ENCODE measurements at regions not wholly inside any gene's neighbourhood (a gene's known extent, or its start where the extent isn't known, plus 50 kb on each side); places are given as distances from the start of the nearest gene placed in this dataset.

DNA sequence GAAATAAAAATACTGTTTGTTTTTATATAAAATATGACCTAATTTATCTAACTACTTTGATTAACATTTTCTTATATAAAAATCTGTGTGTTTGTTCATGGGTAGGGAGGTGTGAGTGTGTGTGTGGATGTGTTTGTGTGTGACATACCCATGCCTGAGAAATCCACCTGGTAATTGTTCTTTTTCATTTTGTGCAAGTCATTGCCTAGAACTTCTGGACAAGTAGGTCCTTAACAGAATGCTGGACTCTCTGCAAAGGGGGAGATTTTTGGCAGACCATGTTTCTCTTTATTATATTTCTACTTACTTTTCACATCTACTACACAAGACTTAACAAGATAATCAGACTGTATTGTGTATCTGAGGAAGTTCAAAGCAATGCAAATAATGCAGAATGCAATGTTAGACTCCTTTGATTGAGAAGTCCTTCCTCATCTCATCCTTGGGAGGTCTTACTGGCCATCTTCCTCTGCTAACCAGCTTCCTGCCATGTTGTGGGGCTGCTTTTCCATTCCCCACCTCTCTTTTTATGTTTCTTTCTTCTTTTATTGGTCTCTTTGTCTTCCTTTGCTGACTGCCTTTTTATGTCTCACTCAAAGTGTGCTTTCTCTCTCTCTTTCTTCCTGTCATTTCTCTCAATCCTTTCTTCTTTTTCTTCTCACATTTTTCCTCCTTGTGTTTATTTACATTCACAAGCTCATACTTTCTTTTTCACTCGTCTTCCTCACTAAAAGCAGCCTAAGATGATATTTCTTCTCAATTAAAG, 1017.0 kb upstream of the CNTN5 start:
- no peak for DNase-seq
- Histone ChIP-seq H3K36me3 (no peaks in the 10 kb centered on the region), H3K4me1 (no peaks in the 10 kb centered on the region), H3K4me3 (no peak overlapping the region), H3K9me3 (no peaks in the 10 kb centered on the region), H3K27ac (no peak overlapping the region), H3K27me3 (no peaks in the 10 kb centered on the region)
- WGBS, 2 donors = 14 to 19% methylated on average over 1 of the region's 1 CpG
- intact Hi-C loops (cut with DNase I) = no loop called here
- TF ChIP-seq POLR2A (IDR thresholded peaks at IDR 0.05) = no peak
- TF ChIP-seq, protein P1, sequence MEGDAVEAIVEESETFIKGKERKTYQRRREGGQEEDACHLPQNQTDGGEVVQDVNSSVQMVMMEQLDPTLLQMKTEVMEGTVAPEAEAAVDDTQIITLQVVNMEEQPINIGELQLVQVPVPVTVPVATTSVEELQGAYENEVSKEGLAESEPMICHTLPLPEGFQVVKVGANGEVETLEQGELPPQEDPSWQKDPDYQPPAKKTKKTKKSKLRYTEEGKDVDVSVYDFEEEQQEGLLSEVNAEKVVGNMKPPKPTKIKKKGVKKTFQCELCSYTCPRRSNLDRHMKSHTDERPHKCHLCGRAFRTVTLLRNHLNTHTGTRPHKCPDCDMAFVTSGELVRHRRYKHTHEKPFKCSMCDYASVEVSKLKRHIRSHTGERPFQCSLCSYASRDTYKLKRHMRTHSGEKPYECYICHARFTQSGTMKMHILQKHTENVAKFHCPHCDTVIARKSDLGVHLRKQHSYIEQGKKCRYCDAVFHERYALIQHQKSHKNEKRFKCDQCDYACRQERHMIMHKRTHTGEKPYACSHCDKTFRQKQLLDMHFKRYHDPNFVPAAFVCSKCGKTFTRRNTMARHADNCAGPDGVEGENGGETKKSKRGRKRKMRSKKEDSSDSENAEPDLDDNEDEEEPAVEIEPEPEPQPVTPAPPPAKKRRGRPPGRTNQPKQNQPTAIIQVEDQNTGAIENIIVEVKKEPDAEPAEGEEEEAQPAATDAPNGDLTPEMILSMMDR (IDR thresholded peaks at IDR 0.05) = no peak

DNA sequence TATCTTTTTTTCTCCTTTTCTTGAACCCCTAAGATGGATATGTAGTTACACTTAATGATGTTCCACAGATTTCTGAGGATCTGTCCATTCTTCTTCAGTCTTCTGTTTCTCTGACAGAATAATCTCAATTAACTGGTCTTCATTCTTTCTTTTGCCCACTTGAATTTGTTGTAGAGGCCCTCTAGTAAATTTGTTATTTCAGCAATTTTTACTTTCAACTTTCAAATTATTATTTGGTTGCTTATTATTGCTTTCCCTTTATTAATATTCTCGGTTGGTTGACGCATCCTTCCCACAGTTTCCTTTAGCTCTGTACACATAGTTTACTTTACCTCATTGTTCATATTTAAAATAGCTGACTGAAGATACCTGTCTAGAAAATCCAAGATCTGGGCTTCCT, 1013.7 kb upstream of the CNTN5 start:
- H3K9me3 ChIP-seq = no peaks in the 10 kb centered on the region
- intact Hi-C loops (cut with DNase I) = no loop called here
- H3K27me3 ChIP-seq = no peaks in the 10 kb centered on the region
- no peaks in the 10 kb centered on the region for H3K36me3 ChIP-seq
- no peak for DNase-seq
- no peak for TF ChIP-seq POLR2A (IDR thresholded peaks at IDR 0.05)
- TF ChIP-seq, protein P1 (IDR thresholded peaks at IDR 0.05) = no peak
- no peak overlapping the region for H3K27ac ChIP-seq
- no peak overlapping the region for H3K4me3 ChIP-seq
- 60 to 81% methylated on average over 2 of the region's 2 CpGs for WGBS, 2 donors
- H3K4me1 ChIP-seq = no peaks in the 10 kb centered on the region

DNA sequence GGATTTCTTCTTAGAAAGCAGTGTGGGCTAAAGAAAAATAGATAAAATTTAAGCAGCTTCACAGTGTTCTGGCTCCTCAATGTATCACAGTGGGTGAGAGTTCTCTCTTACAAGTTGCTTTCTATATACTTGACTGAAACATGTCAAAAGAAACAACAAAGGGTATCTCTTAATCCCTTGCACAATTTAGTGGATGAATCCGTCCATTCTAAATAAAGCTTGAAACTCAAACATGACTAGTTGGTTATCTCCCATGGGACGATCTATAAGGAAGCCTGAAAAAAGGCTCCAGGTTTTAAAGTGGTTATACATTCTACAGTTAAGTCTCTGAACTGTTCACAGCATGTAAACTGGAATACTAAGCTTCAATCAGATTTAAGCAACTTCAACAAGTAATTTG, 993.1 kb upstream of the CNTN5 start:
- Histone ChIP-seq H3K9me3 (no peaks in the 10 kb centered on the region), H3K36me3 (no peaks in the 10 kb centered on the region), H3K27ac (no peak overlapping the region), H3K4me3 (no peak overlapping the region), H3K4me1 (no peaks in the 10 kb centered on the region), H3K27me3 (no peaks in the 10 kb centered on the region)
- DNase-seq = no peak
- intact Hi-C loops (cut with DNase I) = no loop called here
- WGBS, 2 donors = 63 to 64% methylated on average over 2 of the region's 2 CpGs
- TF ChIP-seq POLR2A (IDR thresholded peaks at IDR 0.05) = no peak
- TF ChIP-seq, protein P1 (IDR thresholded peaks at IDR 0.05) = no peak

DNA sequence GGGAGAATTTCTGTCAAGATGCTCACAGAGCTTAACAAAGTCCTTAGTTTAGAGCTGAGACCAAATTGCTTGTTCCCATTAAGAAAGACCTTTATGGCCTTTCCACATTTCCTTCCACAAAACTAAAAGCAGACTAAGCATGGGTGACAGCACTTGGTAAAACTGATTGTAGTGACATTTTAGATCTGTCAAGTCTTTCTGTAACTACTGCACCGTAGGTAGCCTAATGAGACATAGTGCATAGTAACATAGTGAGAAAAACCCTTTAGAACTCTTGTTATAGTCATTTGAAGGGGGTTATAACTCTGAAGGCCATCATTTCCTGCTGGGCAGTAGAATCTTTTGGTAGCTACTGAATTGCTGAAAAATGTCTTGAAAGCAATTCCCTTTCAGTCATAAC, 990.9 kb upstream of the CNTN5 start:
- Histone ChIP-seq H3K27me3 (no peaks in the 10 kb centered on the region), H3K4me3 (no peak overlapping the region), H3K36me3 (no peaks in the 10 kb centered on the region), H3K27ac (no peak overlapping the region), H3K9me3 (no peaks in the 10 kb centered on the region), H3K4me1 (no peaks in the 10 kb centered on the region)
- TF ChIP-seq POLR2A (IDR thresholded peaks at IDR 0.05) = no peak
- TF ChIP-seq, protein P1 (IDR thresholded peaks at IDR 0.05) = no peak
- DNase-seq = no peak
- intact Hi-C loops (cut with DNase I) = no loop called here
- WGBS, 2 donors = 64 to 71% methylated on average over 1 of the region's 1 CpG

DNA sequence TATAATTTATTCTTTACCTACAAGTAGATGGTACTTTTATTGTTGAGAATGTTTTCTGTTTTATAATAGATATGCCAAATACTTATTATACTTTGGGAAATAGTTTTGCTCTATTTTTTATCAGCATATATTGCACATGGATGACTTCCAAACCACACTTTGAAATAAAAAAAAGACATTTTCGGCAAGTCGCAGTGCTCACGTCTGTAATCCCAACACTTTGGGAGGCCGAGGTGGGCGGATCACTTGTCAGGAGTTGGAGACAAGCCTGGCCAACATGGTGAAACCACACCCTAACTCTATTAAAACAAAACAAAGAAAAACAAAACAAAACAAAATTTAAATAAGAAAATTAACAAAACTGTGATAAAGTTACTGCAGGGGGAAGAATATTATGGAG, 983.9 kb upstream of the CNTN5 start:
- H3K27ac ChIP-seq = no peak overlapping the region
- H3K27me3 ChIP-seq = no peaks in the 10 kb centered on the region
- no peak for TF ChIP-seq POLR2A (IDR thresholded peaks at IDR 0.05)
- TF ChIP-seq, protein P1 (IDR thresholded peaks at IDR 0.05) = no peak
- intact Hi-C loops (cut with DNase I) = no loop called here
- H3K36me3 ChIP-seq = no peaks in the 10 kb centered on the region
- H3K4me1 ChIP-seq = no peaks in the 10 kb centered on the region
- 52 to 70% methylated on average over 5 of the region's 5 CpGs for WGBS, 2 donors
- no peak for DNase-seq
- H3K9me3 ChIP-seq = no peaks in the 10 kb centered on the region
- H3K4me3 ChIP-seq = no peak overlapping the region

Measured in esophagus squamous epithelium (tissue), 5 donors.